ENCODE measurements at regions not wholly inside any gene's neighbourhood (a gene's known extent, or its start where the extent isn't known, plus 50 kb on each side); places are given as distances from the start of the nearest gene placed in this dataset.

DNA sequence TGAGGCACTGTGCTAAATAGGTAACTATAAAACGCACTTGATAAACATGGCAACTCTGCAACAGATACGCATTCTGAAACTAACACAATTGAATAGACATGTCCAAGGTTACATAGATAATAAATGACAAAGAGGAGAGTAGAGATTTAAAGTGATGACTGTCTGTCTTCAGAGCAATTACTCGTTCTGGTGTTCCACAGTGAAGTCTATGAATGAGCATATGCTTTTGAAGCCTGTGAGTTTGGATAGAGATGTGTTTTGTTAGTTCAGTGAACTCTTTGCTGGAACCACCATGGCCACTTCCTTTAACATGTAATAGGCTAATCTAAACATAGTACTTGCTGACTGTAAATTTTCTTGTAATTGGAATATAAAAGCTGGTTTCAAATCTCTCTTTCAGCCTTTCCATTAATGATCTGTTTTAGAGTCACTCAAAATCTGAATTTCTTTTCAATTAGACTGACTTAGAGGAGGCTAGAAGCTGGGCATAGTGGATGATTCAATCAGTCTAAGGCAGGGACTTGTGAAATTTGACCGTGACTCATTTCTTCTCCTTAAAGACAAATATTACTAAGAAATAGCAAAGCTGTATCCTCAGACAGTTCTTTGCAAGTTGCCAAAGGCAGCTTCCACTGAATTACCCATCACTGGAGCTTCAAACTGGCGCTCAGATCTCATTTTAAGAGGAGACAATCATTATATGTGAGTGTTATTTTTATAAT is 1130.1 kb upstream of the CELF4 start:
- Histone ChIP-seq H4K20me1 (ENCODE audit: control insufficient read depth, insufficient read depth, low read depth, low read length) (no peaks in the 10 kb centered on the region), H3K27me3 (ENCODE audit: control insufficient read depth, low read length) (no peaks in the 10 kb centered on the region), H3K9me3 (ENCODE audit: control insufficient read depth, insufficient read depth, low read length) (no peaks in the 10 kb centered on the region), H3K36me3 (ENCODE audit: control insufficient read depth, low read length) (no peaks in the 10 kb centered on the region), H3K4me3 (ENCODE audit: low read length) (no peak overlapping the region), H3K4me2 (ENCODE audit: low read length) (no peak overlapping the region), H3F3A (ENCODE audit: control insufficient read depth, insufficient read depth) (no peaks in the 10 kb centered on the region), H3K4me1 (ENCODE audit: control insufficient read depth, low read length) (no peaks in the 10 kb centered on the region), H3K27ac (ENCODE audit: low read depth, low read length) (no peak overlapping the region), H3K79me2 (ENCODE audit: control insufficient read depth, low read length) (no peaks in the 10 kb centered on the region), H3K9me2 (replicated peaks; ENCODE audit: control insufficient read depth, low read length) (no peaks in the 10 kb centered on the region)
- TF ChIP-seq, protein P1, sequence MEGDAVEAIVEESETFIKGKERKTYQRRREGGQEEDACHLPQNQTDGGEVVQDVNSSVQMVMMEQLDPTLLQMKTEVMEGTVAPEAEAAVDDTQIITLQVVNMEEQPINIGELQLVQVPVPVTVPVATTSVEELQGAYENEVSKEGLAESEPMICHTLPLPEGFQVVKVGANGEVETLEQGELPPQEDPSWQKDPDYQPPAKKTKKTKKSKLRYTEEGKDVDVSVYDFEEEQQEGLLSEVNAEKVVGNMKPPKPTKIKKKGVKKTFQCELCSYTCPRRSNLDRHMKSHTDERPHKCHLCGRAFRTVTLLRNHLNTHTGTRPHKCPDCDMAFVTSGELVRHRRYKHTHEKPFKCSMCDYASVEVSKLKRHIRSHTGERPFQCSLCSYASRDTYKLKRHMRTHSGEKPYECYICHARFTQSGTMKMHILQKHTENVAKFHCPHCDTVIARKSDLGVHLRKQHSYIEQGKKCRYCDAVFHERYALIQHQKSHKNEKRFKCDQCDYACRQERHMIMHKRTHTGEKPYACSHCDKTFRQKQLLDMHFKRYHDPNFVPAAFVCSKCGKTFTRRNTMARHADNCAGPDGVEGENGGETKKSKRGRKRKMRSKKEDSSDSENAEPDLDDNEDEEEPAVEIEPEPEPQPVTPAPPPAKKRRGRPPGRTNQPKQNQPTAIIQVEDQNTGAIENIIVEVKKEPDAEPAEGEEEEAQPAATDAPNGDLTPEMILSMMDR (IDR thresholded peaks at IDR 0.05; ENCODE audit: low read depth, low read length, poor library complexity, severe bottlenecking): no peak
- TF ChIP-seq EZH2phosphoT487 (IDR thresholded peaks at IDR 0.05; ENCODE audit: borderline replicate concordance, low read length): no peak

DNA sequence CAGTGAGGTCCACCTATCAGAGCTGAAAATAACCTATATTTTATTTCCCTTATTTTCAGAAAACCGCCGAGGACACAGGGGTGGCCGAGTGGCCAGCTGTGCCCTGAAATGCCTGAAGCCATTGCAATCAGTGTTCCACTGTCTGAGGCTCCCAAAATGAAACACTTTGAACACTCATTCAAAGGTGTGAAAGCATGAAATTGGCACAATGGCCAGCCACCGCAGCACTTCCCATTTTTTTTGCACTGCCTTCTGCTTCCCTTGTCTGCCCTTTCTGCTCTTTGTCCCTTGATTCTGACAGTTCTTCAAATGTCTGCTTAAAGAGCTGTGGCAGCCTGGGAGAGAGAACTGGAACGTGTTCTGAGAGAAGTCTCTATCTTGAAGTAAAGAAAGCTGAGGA is 1127.5 kb upstream of the CELF4 start:
- Histone ChIP-seq H3K4me2 (ENCODE audit: low read length) (no peak overlapping the region), H4K20me1 (ENCODE audit: control insufficient read depth, insufficient read depth, low read depth, low read length) (no peaks in the 10 kb centered on the region), H3F3A (ENCODE audit: control insufficient read depth, insufficient read depth) (no peaks in the 10 kb centered on the region), H3K9me2 (replicated peaks; ENCODE audit: control insufficient read depth, low read length) (no peaks in the 10 kb centered on the region), H3K79me2 (ENCODE audit: control insufficient read depth, low read length) (no peaks in the 10 kb centered on the region), H3K4me3 (ENCODE audit: low read length) (no peak overlapping the region), H3K27me3 (ENCODE audit: control insufficient read depth, low read length) (no peaks in the 10 kb centered on the region), H3K9me3 (ENCODE audit: control insufficient read depth, insufficient read depth, low read length) (no peaks in the 10 kb centered on the region), H3K36me3 (ENCODE audit: control insufficient read depth, low read length) (no peaks in the 10 kb centered on the region), H3K27ac (ENCODE audit: low read depth, low read length) (no peak overlapping the region), H3K4me1 (ENCODE audit: control insufficient read depth, low read length) (no peaks in the 10 kb centered on the region)
- TF ChIP-seq, protein P1 (IDR thresholded peaks at IDR 0.05; ENCODE audit: low read depth, low read length, poor library complexity, severe bottlenecking): no peak
- TF ChIP-seq EZH2phosphoT487 (IDR thresholded peaks at IDR 0.05; ENCODE audit: borderline replicate concordance, low read length): no peak

DNA sequence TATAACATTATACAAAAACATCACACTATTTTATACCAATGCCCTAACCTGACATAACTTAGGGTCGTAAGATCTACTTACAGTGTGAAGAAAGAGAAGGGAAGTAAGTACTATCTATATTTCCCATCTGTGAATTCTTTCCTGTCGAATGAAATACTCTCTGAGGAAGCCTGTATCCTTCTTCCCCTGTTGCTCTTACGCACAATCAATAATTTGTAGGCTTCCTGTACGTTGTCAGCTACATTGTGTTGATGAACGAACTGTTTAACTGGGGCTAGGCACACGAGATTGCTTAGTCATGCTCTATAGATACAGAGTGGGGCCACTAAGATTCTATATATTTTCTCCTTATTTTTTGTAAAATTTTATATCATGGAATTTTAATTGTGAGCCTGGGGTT is 1125.0 kb upstream of the CELF4 start:
- Histone ChIP-seq H3K36me3 (ENCODE audit: control insufficient read depth, low read length) (no peaks in the 10 kb centered on the region), H3K4me3 (ENCODE audit: low read length) (no peak overlapping the region), H3K9me3 (ENCODE audit: control insufficient read depth, insufficient read depth, low read length) (no peaks in the 10 kb centered on the region), H3K9me2 (replicated peaks; ENCODE audit: control insufficient read depth, low read length) (no peaks in the 10 kb centered on the region), H4K20me1 (ENCODE audit: control insufficient read depth, insufficient read depth, low read depth, low read length) (no peaks in the 10 kb centered on the region), H3K27me3 (ENCODE audit: control insufficient read depth, low read length) (no peaks in the 10 kb centered on the region), H3K4me2 (ENCODE audit: low read length) (no peak overlapping the region), H3K79me2 (ENCODE audit: control insufficient read depth, low read length) (no peaks in the 10 kb centered on the region), H3K4me1 (ENCODE audit: control insufficient read depth, low read length) (no peaks in the 10 kb centered on the region), H3K27ac (ENCODE audit: low read depth, low read length) (no peak overlapping the region), H3F3A (ENCODE audit: control insufficient read depth, insufficient read depth) (no peaks in the 10 kb centered on the region)
- TF ChIP-seq, protein P1 (IDR thresholded peaks at IDR 0.05; ENCODE audit: low read depth, low read length, poor library complexity, severe bottlenecking): no peak
- no peak for TF ChIP-seq EZH2phosphoT487 (IDR thresholded peaks at IDR 0.05; ENCODE audit: borderline replicate concordance, low read length)

Measured in DOHH2 (cell line).